ENCODE measurements at regions not wholly inside any gene's neighbourhood (a gene's known extent, or its start where the extent isn't known, plus 50 kb on each side); places are given as distances from the start of the nearest gene placed in this dataset.

- TF ChIP-seq CTCF (IDR thresholded peaks at IDR 0.05; ENCODE audit: low read depth, low read length) = no peak
- Histone ChIP-seq H3K36me3 (no peaks in the 10 kb centered on the region), H3K4me3 (ENCODE audit: low read depth, low read length) (no peak overlapping the region), H3K27ac (no peak overlapping the region), H3K9me3 (ENCODE audit: severe bottlenecking) (no peaks in the 10 kb centered on the region), H3K27me3 (ENCODE audit: insufficient read depth, low read depth, severe bottlenecking) (peaks cover 64% of the 10 kb centered on the region)
- no peak for DNase-seq
Observed at GRCh38 chr14:22382395-22382794, 206.6 kb downstream of the DAD1 start.

GRCh38 chr14:22381766-22382165 is 207.3 kb downstream of the DAD1 start:
- Histone ChIP-seq H3K9me3 (ENCODE audit: severe bottlenecking) (no peaks in the 10 kb centered on the region), H3K27ac (no peak overlapping the region), H3K36me3 (no peaks in the 10 kb centered on the region), H3K4me3 (ENCODE audit: low read depth, low read length) (no peak overlapping the region), H3K27me3 (ENCODE audit: insufficient read depth, low read depth, severe bottlenecking) (peaks cover 64% of the 10 kb centered on the region)
- TF ChIP-seq CTCF (IDR thresholded peaks at IDR 0.05; ENCODE audit: low read depth, low read length) = no peak
- no peak for DNase-seq

- H3K36me3 ChIP-seq = no peaks in the 10 kb centered on the region
- no peak overlapping the region for H3K27ac ChIP-seq
- TF ChIP-seq CTCF (IDR thresholded peaks at IDR 0.05; ENCODE audit: low read depth, low read length) = no peak
- H3K27me3 ChIP-seq (ENCODE audit: insufficient read depth, low read depth, severe bottlenecking) = peaks cover 60% of the 10 kb centered on the region
- no peaks in the 10 kb centered on the region for H3K9me3 ChIP-seq (ENCODE audit: severe bottlenecking)
- DNase-seq = no peak
- no peak overlapping the region for H3K4me3 ChIP-seq (ENCODE audit: low read depth, low read length)
Observed at GRCh38 chr14:22381408-22381760, 207.6 kb downstream of the DAD1 start.

- DNase-seq = no peak
- Histone ChIP-seq H3K4me3 (ENCODE audit: low read depth, low read length) (no peak overlapping the region), H3K9me3 (ENCODE audit: severe bottlenecking) (no peaks in the 10 kb centered on the region), H3K27ac (no peak overlapping the region), H3K27me3 (ENCODE audit: insufficient read depth, low read depth, severe bottlenecking) (peaks cover 60% of the 10 kb centered on the region), H3K36me3 (no peaks in the 10 kb centered on the region)
- TF ChIP-seq CTCF (IDR thresholded peaks at IDR 0.05; ENCODE audit: low read depth, low read length) = no peak
Observed at GRCh38 chr14:22380571-22381407, 208.2 kb downstream of the DAD1 start.

GRCh38 chr14:22379727-22380126 is 209.3 kb downstream of the DAD1 start:
- Histone ChIP-seq H3K36me3 (no peaks in the 10 kb centered on the region), H3K27me3 (ENCODE audit: insufficient read depth, low read depth, severe bottlenecking) (peaks cover 61% of the 10 kb centered on the region), H3K27ac (no peak overlapping the region), H3K4me3 (ENCODE audit: low read depth, low read length) (no peak overlapping the region), H3K9me3 (ENCODE audit: severe bottlenecking) (no peaks in the 10 kb centered on the region)
- no peak for TF ChIP-seq CTCF (IDR thresholded peaks at IDR 0.05; ENCODE audit: low read depth, low read length)
- DNase-seq = no peak

GRCh38 chr14:22378181-22378580 is 210.8 kb downstream of the DAD1 start:
- Histone ChIP-seq H3K4me3 (ENCODE audit: low read depth, low read length) (no peak overlapping the region), H3K36me3 (no peaks in the 10 kb centered on the region), H3K27me3 (ENCODE audit: insufficient read depth, low read depth, severe bottlenecking) (peaks cover 60% of the 10 kb centered on the region), H3K27ac (no peak overlapping the region), H3K9me3 (ENCODE audit: severe bottlenecking) (no peaks in the 10 kb centered on the region)
- TF ChIP-seq CTCF (IDR thresholded peaks at IDR 0.05; ENCODE audit: low read depth, low read length) = no peak
- no peak for DNase-seq
